Ishikawa (cell line): ENCODE measurements at regions not wholly inside any gene's neighbourhood (a gene's known extent, or its start where the extent isn't known, plus 50 kb on each side); places are given as distances from the start of the nearest gene placed in this dataset.

Source experiments
- EGR1 ChIP-seq: IDR thresholded peaks from 2 replicates; pipeline ENCODE4 v1.6.1; 2012
- EP300 ChIP-seq: IDR thresholded peaks from 2 replicates; pipeline ENCODE4 v1.6.1; 2012; ENCODE audit warnings: borderline replicate concordance
- FOXM1 ChIP-seq: IDR thresholded peaks from 2 replicates; pipeline ENCODE4 v1.6.1; 2012; ENCODE audit warnings: low read depth, borderline replicate concordance
- TF ChIP-seq, protein P1 (sequence below): IDR thresholded peaks from 2 replicates; pipeline ENCODE4 v1.6.1; 2012; ENCODE audit warnings: low read depth, mild to moderate bottlenecking

GRCh38 chr10:127649642-127650041 is 87.3 kb upstream of the FOXI2 start:
- TF ChIP-seq, protein P1, sequence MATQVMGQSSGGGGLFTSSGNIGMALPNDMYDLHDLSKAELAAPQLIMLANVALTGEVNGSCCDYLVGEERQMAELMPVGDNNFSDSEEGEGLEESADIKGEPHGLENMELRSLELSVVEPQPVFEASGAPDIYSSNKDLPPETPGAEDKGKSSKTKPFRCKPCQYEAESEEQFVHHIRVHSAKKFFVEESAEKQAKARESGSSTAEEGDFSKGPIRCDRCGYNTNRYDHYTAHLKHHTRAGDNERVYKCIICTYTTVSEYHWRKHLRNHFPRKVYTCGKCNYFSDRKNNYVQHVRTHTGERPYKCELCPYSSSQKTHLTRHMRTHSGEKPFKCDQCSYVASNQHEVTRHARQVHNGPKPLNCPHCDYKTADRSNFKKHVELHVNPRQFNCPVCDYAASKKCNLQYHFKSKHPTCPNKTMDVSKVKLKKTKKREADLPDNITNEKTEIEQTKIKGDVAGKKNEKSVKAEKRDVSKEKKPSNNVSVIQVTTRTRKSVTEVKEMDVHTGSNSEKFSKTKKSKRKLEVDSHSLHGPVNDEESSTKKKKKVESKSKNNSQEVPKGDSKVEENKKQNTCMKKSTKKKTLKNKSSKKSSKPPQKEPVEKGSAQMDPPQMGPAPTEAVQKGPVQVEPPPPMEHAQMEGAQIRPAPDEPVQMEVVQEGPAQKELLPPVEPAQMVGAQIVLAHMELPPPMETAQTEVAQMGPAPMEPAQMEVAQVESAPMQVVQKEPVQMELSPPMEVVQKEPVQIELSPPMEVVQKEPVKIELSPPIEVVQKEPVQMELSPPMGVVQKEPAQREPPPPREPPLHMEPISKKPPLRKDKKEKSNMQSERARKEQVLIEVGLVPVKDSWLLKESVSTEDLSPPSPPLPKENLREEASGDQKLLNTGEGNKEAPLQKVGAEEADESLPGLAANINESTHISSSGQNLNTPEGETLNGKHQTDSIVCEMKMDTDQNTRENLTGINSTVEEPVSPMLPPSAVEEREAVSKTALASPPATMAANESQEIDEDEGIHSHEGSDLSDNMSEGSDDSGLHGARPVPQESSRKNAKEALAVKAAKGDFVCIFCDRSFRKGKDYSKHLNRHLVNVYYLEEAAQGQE, result no peak
- TF ChIP-seq EP300 (no peak), EGR1 (no peak), FOXM1 (no peak)
